CD4-positive, alpha-beta T cell treated with Interleukin-4 for 1 hour (primary cell): ENCODE measurements at regions not wholly inside any gene's neighbourhood (a gene's known extent, or its start where the extent isn't known, plus 50 kb on each side); places are given as distances from the start of the nearest gene placed in this dataset.

ENCODE experiments used
- DNase-seq, 2 donors: peaks; one replicate each; pipeline ENCODE4 v3.0.0-alpha.2; 2020 to 2022

GRCh38 chr2:144849612-144850011 is 329.7 kb upstream of the ZEB2 start:
- DNase-seq, result no peak

DNA sequence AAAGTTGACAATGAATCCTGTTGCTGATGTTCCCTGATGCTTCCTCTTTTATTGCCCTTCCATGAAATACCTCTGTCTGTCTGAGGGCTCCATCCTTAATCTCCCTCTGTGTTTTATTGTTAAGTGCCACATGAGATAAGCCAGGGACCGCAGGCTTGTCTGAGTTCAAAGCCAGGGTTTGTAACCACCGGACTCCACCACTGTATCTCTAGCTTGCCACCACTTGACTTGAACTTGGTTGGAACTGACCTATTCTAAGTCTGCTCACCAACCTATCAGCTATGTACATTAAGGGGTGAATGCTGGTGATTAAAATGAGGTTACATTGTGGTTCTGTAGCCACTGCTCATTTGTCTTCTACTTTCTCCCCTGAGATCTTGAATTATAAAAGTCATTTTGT is 328.5 kb upstream of the ZEB2 start:
- DNase-seq, result no peak

DNA sequence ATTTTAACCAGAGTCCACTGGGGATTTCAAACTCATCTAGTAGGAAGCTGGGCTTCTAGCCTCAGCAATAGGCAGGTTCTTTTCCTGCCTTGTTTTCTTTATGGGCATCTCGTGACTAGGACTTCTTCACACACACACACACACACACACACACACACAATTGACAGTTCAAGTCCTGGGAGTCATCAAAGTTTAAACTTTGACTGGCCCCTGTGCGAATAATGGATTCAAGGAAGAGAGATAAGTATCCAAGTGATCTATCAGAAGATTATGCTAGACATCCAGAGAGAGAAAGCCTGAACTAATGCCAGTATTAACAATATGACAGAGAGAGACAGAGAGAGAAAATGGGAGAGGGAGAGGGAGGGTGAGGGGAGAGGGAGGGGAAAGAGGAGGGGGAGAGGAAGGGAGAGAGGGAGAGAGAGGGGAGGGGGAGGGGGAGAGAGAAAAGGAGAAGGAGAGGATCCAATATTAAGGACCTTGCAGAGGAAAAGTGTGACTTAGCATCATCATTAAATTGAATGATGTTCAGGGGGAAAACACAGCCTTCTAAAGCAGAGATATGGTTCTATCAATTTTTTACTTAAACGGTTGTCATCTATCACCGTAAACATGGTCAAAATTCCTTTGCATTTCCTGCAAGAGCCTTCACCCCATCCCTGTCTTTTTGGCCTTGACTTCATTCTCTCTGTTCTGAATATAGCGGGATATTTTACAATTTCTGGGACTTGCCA is 327.6 kb upstream of the ZEB2 start:
- no peak for DNase-seq

DNA sequence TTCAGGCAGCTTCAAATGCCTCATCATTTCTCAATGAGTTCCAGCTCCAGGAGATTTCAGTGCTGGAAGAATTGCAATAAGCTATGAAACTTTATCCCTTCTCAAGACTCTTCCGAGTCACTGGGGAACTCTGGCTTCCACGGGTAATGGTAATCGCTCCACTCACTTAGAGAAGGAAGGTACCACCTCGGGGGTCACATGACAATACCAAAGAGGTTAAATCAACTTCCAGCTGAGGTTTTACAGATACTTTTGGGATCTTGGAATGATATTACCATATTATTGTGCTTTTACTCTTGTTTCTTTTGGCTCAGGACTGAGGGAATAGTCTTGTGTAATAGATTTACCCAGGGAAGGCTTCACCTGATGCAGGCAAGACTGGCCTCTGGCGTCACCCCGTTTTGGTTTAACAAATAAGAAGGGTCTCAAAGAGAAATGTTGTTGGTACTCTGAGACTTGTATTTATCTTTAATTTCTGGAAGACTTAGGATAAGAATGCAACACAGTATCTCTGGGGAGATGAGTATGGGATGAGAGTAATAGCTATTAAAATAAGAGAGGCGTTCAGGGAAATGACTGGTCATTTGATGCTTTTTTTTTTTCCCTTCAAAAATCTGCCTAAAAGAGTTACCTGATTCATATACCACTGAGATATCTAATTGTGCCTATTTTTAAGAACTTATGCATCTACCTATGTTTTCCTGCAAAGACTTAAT is 316.9 kb upstream of the ZEB2 start:
- DNase-seq, result no peak

DNA sequence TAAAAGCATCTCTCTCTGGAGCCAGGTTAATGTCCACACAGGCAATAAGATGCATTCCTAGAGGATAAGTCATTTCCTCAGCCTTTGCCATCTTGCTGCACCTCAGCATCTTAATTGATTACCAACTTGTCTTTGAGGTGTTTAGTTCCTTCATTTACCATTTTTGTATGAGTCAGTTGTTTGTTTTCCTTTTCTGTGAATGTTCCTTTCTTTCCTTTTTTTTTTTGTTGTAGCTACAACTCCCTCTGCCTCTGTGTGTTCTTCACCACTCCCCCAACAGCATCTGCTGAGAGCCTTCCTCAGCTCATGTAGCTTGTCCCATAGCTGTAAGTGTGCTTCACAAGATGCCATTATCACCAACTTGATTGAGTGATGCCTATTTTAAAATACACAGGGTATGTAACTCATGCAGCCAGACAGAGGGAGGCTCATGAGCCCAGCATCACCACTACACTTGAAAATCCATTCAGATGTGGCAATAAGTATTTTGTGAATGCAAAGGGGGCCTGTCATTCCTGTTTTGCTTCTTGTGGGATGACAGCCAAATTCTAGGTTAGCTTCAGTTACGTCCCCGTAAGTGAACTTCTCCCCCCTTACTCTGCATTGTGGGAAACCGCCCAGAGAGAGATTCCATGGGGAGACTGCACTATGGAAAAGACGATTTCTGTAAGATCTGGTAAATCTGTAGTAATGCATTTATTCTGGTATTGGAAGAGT is 315.9 kb upstream of the ZEB2 start:
- DNase-seq, result no peak

GRCh38 chr2:144834998-144835633 is 315.2 kb upstream of the ZEB2 start:
- DNase-seq, result no peak

DNA sequence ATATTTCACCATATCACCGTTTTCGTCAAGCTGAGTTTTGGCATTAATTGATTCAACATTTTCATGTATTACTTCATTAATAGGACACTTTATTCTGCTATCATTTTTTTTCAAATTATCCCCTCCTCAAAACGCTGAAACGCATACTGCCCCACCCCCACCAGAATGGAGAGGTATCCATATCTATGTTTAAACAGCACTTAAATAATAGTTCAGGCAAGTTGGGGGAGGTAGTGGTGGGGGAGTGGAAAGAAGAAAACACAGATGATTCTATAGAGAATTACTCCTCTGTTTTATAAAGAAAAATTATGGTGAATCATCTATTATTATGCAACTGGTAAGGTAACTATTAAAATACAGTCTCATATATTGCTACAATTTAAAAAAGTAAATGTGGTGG is 314.4 kb upstream of the ZEB2 start:
- DNase-seq, result no peak

GRCh38 chr2:144833075-144833637 is 313.2 kb upstream of the ZEB2 start:
- DNase-seq, result no peak

DNA sequence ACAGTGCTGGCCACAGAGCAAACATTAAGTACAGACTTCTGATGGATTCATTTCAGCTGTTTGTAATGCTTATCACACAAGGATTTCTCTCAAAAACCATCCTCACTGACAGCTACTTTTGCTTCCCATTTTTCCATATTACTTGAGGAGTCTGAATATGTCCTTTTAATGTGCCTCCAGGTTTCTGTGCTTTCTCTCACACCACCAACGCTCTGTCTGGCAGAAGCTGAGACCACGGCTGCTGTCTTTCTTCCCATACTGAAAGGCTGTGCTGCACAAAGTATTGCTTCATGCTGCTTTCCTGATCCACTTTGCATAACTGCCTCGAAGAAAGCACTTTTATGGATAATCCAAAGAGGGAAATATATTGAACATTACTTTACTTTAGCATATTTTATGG is 312.1 kb upstream of the ZEB2 start:
- DNase-seq, result no peak

DNA sequence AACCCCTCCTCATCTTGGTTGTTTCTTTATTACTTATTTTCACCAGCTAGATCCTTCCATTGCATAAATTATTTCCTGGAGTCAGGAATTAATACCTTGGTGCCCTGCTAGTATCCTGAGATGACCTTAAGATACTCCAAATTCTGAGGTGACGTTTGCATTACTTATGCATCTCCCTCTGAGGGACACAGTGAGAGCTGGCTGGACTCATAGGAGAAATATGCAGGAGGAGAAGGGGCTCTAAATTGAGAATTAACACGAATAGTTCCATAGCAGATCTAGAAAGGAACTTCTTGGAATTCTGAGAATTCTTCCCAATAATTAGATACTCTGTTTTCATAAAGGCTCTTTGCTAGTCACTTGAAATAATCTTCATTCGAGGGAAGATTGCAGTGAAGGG is 310.6 kb upstream of the ZEB2 start:
- DNase-seq, result no peak

GRCh38 chr2:144827404-144827803 is 307.5 kb upstream of the ZEB2 start:
- DNase-seq, result no peak

DNA sequence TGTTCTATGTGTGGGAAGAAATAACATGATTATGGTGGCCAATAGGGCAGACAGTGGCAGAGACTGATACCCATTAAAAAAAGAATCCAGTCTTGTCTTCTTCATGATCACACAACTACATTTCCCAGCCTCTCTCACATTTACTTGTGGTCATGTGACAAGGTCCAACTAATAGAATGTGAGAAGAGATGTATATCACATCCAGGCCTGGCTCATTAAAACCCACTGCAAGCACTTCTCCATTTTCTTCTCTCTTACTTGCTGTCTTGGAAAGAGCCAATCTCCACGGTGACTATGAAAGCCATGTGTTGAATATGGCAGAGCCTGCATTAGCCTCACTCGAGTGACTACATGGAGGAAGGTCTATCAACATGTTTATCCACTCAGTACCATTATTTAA is 306.2 kb upstream of the ZEB2 start:
- DNase-seq, result no peak

DNA sequence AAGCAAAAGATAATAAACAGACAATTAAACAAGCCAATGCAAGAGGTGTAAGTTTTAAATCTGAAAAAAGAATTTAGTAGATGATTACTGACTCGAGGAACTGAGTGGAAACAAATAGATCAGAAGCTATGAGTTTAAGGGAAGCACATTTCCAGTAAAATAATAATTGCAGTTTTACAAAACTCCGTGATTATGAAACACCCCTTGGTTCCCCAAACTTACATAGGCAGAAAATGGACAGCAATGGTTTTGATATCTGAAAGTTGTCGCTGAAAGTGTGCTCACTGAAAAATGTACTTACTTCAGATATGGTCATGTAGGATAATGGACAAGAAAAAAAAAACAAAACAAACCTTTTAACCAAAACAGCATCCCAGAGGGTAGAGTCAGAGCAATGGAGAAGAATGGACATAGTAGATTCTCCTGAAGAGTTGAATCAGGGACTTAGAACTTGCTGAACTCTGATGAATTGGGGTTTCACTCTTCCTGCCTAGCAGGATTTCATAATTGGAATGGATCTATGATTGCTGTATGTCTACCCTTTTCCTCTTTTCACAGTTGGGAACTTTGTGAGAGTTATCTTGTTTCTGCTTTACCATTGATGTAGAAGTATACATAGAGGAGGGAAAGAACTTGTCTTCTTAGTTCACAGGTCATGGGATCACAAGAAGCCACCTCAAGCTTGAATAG is 305.6 kb upstream of the ZEB2 start:
- DNase-seq, result no peak

DNA sequence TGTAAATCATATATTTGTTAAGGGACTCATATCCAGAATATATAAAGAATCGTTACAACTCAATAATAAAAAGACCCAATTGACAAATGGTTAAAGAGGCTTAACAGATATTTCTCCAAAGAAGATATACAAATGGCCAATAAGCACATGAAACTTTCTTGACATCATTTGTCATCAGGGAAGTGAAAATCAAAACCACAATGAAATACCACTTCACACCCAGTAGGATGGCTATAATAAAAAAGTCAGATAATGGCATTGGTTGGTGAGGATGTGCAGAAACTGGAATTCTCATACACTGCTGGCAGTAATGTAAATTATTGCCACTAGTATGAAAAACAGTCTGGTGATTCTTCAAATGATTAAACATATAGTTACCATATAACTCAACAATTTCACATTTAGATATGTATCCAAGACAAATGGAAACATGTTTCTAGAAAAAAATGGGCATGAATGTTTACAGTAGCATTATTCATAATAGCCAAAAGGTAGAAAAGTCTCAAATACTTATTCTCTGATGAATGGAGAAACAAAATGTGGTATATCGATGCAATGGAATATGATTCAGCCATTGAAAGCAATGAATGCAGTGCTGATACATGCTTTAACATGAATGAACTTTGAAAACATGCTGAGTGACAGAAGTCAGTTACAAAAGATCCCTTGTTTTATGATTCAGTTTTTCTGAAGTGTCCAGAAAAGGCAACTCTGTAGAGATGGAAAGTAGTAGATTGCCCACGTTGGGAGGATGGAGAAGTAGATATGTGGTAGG is 304.6 kb upstream of the ZEB2 start:
- no peak for DNase-seq

DNA sequence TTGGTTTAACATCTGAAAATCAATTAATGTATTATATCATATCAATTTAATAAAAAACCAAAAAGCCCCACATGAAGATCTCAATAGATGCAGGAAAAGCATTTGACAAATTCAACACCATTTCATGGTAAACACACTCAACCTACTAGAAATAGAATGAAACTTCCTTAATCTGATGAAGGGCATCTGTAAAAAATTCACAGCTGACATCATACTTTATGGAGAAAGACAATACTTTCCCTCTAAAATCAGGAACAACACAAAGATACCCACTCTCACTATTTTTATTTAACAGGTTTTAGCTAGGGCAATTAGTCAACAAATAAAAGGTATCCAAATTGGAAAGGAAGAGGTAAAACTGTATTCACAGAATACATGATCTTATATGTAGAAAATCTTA is 303.0 kb upstream of the ZEB2 start:
- DNase-seq, result no peak

DNA sequence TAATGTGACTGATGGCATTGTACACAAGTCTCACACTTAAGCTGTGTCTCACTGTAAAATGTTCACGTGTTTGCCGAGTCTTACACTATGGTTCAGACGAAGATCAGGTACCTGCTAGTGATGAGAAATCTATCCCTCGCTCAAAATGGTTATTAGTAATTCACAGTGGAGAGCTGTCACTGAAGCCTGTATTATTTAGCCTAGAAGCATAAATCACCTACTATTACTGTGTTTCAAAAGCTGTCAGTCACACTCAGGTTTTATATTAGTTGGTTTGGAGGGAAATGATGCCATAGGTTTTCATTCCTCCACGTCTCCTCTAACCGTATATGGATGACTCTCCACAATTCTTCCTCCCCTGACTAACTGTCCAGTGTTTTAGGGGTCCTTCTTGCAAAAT is 292.4 kb upstream of the ZEB2 start:
- DNase-seq, result no peak

GRCh38 chr2:144801766-144802165 is 281.8 kb upstream of the ZEB2 start:
- no peak for DNase-seq

DNA sequence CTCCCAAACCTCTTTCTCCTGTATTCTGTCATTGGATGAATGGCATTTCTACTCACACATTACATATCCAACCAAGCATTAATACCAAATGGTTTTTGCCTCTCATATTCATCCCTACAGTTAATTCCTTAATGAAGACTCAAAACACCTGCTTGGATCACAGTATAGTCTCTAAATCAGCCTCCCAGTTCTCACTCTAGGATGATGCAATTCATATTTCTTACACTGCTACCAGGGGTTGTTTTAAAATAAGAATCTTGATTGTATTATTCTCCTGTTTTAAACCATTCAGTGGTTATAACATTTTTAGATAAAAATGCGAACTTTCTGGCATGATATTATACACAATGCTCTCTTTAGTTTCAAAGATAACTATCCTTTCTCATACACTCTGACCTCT is 281.4 kb upstream of the ZEB2 start:
- DNase-seq, result no peak

GRCh38 chr2:144798989-144799388 is 279.1 kb upstream of the ZEB2 start:
- no peak for DNase-seq

DNA sequence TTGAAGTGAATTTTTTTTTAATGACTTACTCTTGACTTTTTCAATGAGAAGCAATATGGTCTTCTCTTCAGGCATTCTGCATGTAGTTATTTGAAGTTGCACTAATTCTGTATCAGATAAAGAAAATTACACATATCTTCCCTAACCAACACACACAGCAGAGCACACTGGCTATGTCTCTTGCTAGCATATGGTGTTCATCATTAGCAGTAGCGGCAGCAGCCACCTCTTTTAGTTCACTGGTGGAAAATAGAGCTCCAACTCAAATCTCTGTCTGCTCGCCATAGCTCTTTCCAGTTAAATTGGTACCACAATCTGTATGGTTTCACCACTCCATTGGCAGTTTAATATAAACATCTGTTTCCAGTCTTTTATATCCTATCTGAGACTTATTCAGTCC is 278.1 kb upstream of the ZEB2 start:
- no peak for DNase-seq

GRCh38 chr2:144796936-144797335 is 277.0 kb upstream of the ZEB2 start:
- no peak for DNase-seq

DNA sequence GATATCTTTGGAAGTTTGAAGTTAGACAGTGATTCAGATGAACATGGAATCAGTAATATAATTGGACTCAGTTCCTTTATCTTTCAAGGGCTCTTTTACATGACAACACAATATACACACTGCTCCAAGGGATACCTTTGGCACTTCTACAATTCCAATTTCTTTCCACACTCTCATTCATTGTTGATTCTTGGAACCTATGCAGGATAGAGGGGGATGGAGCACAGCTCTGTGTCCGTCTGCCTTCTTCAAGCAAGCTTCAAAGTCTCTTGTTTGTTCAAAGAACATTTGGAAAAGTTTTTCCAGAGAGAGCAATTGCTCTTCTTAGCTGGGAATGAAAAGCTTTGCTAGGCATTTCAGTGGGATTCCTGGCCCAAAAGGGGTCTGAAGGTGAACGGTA is 276.2 kb upstream of the ZEB2 start:
- DNase-seq, result no peak
